ENCODE measurements at regions not wholly inside any gene's neighbourhood (a gene's known extent, or its start where the extent isn't known, plus 50 kb on each side); places are given as distances from the start of the nearest gene placed in this dataset.

- TF ChIP-seq CTCF (IDR thresholded peaks at IDR 0.05) (no peak), POLR2AphosphoS5 (IDR thresholded peaks at IDR 0.05) (no peak), POLR2A (IDR thresholded peaks at IDR 0.05; ENCODE audit: low read depth) (no peak)
Observed at GRCh38 chr16:80171199-80171598, 369.6 kb upstream of the DYNLRB2 start.

All from esophagus muscularis mucosa (tissue), 3 donors.